ENCODE measurements at regions not wholly inside any gene's neighbourhood (a gene's known extent, or its start where the extent isn't known, plus 50 kb on each side); places are given as distances from the start of the nearest gene placed in this dataset.

DNA sequence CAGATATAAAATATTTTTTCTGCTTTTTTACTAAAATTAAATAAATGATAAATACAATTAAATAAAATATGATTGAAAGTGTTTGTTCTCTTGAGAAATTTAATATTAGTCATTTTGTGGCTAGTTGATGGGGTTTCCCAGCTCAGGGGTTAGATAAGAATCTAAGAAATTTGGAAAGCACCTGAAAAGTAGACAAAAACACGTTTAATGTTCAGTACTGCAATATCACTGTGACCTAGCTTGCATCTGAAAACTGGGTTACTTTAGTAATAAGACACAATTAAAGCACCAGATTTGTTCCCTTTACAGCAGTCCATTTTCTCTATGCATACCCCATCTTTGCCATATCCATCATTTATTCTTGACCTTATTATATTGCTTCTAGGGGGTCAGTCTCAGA lies 1454.8 kb upstream of the SPRY2 start:
- Histone ChIP-seq H3K36me3 (ENCODE audit: insufficient read depth) (no peaks in the 10 kb centered on the region), H3K4me1 (ENCODE audit: insufficient read depth) (peaks cover under 1% of the 10 kb centered on the region; the same call in 1 of the 2 replicates), H3K79me2 (replicated peaks; ENCODE audit: insufficient read depth) (no peaks in the 10 kb centered on the region), H2AFZ (no peak overlapping the region), H3K9me2 (ENCODE audit: insufficient read depth) (no peaks in the 10 kb centered on the region; the same call in 1 of the 2 replicates), H3K27me3 (ENCODE audit: insufficient read depth) (no peaks in the 10 kb centered on the region), H3K4me3 (no peak overlapping the region), H3K4me2 (no peak overlapping the region), H3F3A (replicated peaks; ENCODE audit: low read depth) (no peaks in the 10 kb centered on the region), H4K20me1 (replicated peaks; ENCODE audit: insufficient read depth) (no peaks in the 10 kb centered on the region), H3K27ac (ENCODE audit: low read depth) (no peak overlapping the region)
- ATAC-seq = no peak
- TF ChIP-seq JUNB (IDR thresholded peaks at IDR 0.05; ENCODE audit: unreplicated experiment) = no peak
- peaks cover 10% of the 10 kb centered on the region for H3K9me3 Mint-ChIP-seq
- no peak overlapping the region for H3K4me3 Mint-ChIP-seq
- no peaks in the 10 kb centered on the region for H3K27me3 Mint-ChIP-seq (ENCODE audit: insufficient read depth, low read depth, poor library complexity)
- H3K36me3 Mint-ChIP-seq (ENCODE audit: low read depth) = peaks cover 7% of the 10 kb centered on the region; the same call in 2 of the 3 replicates
- no peaks in the 10 kb centered on the region for H3K4me1 Mint-ChIP-seq
- no peak overlapping the region for H3K27ac Mint-ChIP-seq
- DNase-seq (ENCODE audit: low spot score) = no peak

DNA sequence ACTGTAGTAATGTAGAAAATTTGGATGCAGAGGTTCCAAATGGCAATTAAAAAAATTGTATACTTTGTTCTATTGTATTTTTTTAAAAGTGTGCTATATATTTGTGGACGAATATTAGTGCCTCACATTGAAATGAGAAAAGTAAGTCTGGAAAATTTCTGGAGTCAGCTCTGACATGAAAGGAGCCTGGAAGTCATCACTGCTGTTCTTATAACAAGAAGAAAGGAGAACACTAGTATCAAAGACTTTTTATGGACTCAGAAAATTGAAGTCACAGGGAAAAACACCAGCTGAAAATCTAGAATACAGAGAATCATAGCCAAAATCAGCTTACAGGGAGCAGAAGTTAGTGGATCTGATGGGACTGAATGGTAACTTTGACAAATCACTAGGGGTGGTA lies 1450.7 kb upstream of the SPRY2 start:
- peaks cover 16% of the 10 kb centered on the region for H3K9me3 Mint-ChIP-seq
- H2AFZ ChIP-seq = no peak overlapping the region
- H4K20me1 ChIP-seq (replicated peaks; ENCODE audit: insufficient read depth) = no peaks in the 10 kb centered on the region
- H3K27ac Mint-ChIP-seq = no peak overlapping the region
- no peaks in the 10 kb centered on the region for H3K36me3 ChIP-seq (ENCODE audit: insufficient read depth)
- H3K4me1 Mint-ChIP-seq = no peaks in the 10 kb centered on the region
- H3K4me3 ChIP-seq = no peak overlapping the region
- no peaks in the 10 kb centered on the region; the same call in 1 of the 2 replicates for H3K9me2 ChIP-seq (ENCODE audit: insufficient read depth)
- H3K27ac ChIP-seq (ENCODE audit: low read depth) = no peak overlapping the region
- TF ChIP-seq JUNB (IDR thresholded peaks at IDR 0.05; ENCODE audit: unreplicated experiment) (no peak), ZNF331 (CRISPR knock-in tag; IDR thresholded peaks at IDR 0.05; ENCODE audit: low read depth) (no peak), CREB1 (CRISPR knock-in tag; IDR thresholded peaks at IDR 0.05; ENCODE audit: low read depth) (no peak), NANOG (IDR thresholded peaks at IDR 0.05; ENCODE audit: borderline replicate concordance) (no peak)
- TF ChIP-seq, protein P1, sequence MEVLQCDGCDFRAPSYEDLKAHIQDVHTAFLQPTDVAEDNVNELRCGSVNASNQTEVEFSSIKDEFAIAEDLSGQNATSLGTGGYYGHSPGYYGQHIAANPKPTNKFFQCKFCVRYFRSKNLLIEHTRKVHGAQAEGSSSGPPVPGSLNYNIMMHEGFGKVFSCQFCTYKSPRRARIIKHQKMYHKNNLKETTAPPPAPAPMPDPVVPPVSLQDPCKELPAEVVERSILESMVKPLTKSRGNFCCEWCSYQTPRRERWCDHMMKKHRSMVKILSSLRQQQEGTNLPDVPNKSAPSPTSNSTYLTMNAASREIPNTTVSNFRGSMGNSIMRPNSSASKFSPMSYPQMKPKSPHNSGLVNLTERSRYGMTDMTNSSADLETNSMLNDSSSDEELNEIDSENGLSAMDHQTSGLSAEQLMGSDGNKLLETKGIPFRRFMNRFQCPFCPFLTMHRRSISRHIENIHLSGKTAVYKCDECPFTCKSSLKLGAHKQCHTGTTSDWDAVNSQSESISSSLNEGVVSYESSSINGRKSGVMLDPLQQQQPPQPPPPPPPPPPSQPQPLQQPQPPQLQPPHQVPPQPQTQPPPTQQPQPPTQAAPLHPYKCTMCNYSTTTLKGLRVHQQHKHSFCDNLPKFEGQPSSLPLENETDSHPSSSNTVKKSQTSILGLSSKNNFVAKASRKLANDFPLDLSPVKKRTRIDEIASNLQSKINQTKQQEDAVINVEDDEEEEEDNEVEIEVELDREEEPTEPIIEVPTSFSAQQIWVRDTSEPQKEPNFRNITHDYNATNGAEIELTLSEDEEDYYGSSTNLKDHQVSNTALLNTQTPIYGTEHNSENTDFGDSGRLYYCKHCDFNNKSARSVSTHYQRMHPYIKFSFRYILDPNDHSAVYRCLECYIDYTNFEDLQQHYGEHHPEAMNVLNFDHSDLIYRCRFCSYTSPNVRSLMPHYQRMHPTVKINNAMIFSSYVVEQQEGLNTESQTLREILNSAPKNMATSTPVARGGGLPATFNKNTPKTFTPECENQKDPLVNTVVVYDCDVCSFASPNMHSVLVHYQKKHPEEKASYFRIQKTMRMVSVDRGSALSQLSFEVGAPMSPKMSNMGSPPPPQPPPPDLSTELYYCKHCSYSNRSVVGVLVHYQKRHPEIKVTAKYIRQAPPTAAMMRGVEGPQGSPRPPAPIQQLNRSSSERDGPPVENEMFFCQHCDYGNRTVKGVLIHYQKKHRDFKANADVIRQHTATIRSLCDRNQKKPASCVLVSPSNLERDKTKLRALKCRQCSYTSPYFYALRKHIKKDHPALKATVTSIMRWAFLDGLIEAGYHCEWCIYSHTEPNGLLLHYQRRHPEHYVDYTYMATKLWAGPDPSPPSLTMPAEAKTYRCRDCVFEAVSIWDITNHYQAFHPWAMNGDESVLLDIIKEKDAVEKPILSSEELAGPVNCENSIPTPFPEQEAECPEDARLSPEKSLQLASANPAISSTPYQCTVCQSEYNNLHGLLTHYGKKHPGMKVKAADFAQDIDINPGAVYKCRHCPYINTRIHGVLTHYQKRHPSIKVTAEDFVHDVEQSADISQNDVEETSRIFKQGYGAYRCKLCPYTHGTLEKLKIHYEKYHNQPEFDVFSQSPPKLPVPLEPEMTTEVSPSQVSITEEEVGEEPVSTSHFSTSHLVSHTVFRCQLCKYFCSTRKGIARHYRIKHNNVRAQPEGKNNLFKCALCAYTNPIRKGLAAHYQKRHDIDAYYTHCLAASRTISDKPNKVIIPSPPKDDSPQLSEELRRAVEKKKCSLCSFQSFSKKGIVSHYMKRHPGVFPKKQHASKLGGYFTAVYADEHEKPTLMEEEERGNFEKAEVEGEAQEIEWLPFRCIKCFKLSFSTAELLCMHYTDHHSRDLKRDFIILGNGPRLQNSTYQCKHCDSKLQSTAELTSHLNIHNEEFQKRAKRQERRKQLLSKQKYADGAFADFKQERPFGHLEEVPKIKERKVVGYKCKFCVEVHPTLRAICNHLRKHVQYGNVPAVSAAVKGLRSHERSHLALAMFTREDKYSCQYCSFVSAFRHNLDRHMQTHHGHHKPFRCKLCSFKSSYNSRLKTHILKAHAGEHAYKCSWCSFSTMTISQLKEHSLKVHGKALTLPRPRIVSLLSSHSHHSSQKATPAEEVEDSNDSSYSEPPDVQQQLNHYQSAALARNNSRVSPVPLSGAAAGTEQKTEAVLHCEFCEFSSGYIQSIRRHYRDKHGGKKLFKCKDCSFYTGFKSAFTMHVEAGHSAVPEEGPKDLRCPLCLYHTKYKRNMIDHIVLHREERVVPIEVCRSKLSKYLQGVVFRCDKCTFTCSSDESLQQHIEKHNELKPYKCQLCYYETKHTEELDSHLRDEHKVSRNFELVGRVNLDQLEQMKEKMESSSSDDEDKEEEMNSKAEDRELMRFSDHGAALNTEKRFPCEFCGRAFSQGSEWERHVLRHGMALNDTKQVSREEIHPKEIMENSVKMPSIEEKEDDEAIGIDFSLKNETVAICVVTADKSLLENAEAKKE (CRISPR knock-in tag; IDR thresholded peaks at IDR 0.05) = no peak
- TF ChIP-seq, protein P2, sequence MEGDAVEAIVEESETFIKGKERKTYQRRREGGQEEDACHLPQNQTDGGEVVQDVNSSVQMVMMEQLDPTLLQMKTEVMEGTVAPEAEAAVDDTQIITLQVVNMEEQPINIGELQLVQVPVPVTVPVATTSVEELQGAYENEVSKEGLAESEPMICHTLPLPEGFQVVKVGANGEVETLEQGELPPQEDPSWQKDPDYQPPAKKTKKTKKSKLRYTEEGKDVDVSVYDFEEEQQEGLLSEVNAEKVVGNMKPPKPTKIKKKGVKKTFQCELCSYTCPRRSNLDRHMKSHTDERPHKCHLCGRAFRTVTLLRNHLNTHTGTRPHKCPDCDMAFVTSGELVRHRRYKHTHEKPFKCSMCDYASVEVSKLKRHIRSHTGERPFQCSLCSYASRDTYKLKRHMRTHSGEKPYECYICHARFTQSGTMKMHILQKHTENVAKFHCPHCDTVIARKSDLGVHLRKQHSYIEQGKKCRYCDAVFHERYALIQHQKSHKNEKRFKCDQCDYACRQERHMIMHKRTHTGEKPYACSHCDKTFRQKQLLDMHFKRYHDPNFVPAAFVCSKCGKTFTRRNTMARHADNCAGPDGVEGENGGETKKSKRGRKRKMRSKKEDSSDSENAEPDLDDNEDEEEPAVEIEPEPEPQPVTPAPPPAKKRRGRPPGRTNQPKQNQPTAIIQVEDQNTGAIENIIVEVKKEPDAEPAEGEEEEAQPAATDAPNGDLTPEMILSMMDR (conservative IDR thresholded peaks at IDR 0.05; ENCODE audit: low read depth in 2 of 2) = no peak
- ATAC-seq (no peak), DNase-seq (ENCODE audit: low spot score) (no peak)
- peaks cover 7% of the 10 kb centered on the region; the same call in 2 of the 3 replicates for H3K36me3 Mint-ChIP-seq (ENCODE audit: low read depth)
- no peaks in the 10 kb centered on the region for H3K27me3 Mint-ChIP-seq (ENCODE audit: insufficient read depth, low read depth, poor library complexity)
- H3K4me3 Mint-ChIP-seq = no peak overlapping the region
- H3F3A ChIP-seq (replicated peaks; ENCODE audit: low read depth) = no peaks in the 10 kb centered on the region
- H3K27me3 ChIP-seq (ENCODE audit: insufficient read depth) = no peaks in the 10 kb centered on the region
- H3K4me2 ChIP-seq = no peak overlapping the region
- no peaks in the 10 kb centered on the region for H3K4me1 ChIP-seq (ENCODE audit: insufficient read depth)
- H3K79me2 ChIP-seq (replicated peaks; ENCODE audit: insufficient read depth) = no peaks in the 10 kb centered on the region
